ENCODE measurements at regions not wholly inside any gene's neighbourhood (a gene's known extent, or its start where the extent isn't known, plus 50 kb on each side); places are given as distances from the start of the nearest gene placed in this dataset.
A peak's percentile ranks its signal among the peaks of the same experiment; 100 is the strongest.

DNA sequence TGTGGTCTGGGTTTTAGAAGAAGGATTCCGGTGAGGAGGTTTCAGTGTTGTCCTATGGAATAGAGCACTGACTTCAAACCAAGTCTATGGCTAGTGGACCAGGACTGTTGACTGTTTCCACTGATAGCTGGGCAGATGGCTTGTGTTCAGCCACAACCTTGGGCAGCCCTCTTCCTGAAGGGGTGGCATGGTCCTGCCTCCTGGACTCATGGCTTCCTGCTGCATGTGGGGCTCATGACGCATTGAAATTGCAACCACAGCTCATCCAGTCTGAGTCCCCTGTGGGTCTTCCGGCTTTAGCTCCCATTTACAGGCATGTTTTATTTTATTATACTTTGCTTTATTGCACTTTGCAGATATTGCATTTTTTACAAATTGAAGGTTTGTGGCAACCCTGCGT is 105.0 kb downstream of the B3GNT2 start (continued):
- TF ChIP-seq WHSC1 (IDR thresholded peaks at IDR 0.05; ENCODE audit: low read length), result no peak
- TF ChIP-seq, protein P1, sequence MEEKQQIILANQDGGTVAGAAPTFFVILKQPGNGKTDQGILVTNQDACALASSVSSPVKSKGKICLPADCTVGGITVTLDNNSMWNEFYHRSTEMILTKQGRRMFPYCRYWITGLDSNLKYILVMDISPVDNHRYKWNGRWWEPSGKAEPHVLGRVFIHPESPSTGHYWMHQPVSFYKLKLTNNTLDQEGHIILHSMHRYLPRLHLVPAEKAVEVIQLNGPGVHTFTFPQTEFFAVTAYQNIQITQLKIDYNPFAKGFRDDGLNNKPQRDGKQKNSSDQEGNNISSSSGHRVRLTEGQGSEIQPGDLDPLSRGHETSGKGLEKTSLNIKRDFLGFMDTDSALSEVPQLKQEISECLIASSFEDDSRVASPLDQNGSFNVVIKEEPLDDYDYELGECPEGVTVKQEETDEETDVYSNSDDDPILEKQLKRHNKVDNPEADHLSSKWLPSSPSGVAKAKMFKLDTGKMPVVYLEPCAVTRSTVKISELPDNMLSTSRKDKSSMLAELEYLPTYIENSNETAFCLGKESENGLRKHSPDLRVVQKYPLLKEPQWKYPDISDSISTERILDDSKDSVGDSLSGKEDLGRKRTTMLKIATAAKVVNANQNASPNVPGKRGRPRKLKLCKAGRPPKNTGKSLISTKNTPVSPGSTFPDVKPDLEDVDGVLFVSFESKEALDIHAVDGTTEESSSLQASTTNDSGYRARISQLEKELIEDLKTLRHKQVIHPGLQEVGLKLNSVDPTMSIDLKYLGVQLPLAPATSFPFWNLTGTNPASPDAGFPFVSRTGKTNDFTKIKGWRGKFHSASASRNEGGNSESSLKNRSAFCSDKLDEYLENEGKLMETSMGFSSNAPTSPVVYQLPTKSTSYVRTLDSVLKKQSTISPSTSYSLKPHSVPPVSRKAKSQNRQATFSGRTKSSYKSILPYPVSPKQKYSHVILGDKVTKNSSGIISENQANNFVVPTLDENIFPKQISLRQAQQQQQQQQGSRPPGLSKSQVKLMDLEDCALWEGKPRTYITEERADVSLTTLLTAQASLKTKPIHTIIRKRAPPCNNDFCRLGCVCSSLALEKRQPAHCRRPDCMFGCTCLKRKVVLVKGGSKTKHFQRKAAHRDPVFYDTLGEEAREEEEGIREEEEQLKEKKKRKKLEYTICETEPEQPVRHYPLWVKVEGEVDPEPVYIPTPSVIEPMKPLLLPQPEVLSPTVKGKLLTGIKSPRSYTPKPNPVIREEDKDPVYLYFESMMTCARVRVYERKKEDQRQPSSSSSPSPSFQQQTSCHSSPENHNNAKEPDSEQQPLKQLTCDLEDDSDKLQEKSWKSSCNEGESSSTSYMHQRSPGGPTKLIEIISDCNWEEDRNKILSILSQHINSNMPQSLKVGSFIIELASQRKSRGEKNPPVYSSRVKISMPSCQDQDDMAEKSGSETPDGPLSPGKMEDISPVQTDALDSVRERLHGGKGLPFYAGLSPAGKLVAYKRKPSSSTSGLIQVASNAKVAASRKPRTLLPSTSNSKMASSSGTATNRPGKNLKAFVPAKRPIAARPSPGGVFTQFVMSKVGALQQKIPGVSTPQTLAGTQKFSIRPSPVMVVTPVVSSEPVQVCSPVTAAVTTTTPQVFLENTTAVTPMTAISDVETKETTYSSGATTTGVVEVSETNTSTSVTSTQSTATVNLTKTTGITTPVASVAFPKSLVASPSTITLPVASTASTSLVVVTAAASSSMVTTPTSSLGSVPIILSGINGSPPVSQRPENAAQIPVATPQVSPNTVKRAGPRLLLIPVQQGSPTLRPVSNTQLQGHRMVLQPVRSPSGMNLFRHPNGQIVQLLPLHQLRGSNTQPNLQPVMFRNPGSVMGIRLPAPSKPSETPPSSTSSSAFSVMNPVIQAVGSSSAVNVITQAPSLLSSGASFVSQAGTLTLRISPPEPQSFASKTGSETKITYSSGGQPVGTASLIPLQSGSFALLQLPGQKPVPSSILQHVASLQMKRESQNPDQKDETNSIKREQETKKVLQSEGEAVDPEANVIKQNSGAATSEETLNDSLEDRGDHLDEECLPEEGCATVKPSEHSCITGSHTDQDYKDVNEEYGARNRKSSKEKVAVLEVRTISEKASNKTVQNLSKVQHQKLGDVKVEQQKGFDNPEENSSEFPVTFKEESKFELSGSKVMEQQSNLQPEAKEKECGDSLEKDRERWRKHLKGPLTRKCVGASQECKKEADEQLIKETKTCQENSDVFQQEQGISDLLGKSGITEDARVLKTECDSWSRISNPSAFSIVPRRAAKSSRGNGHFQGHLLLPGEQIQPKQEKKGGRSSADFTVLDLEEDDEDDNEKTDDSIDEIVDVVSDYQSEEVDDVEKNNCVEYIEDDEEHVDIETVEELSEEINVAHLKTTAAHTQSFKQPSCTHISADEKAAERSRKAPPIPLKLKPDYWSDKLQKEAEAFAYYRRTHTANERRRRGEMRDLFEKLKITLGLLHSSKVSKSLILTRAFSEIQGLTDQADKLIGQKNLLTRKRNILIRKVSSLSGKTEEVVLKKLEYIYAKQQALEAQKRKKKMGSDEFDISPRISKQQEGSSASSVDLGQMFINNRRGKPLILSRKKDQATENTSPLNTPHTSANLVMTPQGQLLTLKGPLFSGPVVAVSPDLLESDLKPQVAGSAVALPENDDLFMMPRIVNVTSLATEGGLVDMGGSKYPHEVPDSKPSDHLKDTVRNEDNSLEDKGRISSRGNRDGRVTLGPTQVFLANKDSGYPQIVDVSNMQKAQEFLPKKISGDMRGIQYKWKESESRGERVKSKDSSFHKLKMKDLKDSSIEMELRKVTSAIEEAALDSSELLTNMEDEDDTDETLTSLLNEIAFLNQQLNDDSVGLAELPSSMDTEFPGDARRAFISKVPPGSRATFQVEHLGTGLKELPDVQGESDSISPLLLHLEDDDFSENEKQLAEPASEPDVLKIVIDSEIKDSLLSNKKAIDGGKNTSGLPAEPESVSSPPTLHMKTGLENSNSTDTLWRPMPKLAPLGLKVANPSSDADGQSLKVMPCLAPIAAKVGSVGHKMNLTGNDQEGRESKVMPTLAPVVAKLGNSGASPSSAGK (IDR thresholded peaks at IDR 0.05), result 0 out of 2 replicates have a peak, but pooled peaks have one; percentile 13
- no peak for TF ChIP-seq CAMTA2 (CRISPR knock-in tag; conservative IDR thresholded peaks at IDR 0.05)
- TF ChIP-seq ZBTB1 (CRISPR knock-in tag; IDR thresholded peaks at IDR 0.05; ENCODE audit: borderline replicate concordance, low read depth), result no peak
- 0 out of 2 replicates have a peak, but pooled peaks have one; percentile 21 for TF ChIP-seq ZNF165 (CRISPR knock-in tag; IDR thresholded peaks at IDR 0.05; ENCODE audit: borderline replicate concordance)
- no peak for TF ChIP-seq KLF16 (IDR thresholded peaks at IDR 0.05)
- TF ChIP-seq MECOM (CRISPR knock-in tag; IDR thresholded peaks at IDR 0.05), result no peak
- TF ChIP-seq, protein P2, sequence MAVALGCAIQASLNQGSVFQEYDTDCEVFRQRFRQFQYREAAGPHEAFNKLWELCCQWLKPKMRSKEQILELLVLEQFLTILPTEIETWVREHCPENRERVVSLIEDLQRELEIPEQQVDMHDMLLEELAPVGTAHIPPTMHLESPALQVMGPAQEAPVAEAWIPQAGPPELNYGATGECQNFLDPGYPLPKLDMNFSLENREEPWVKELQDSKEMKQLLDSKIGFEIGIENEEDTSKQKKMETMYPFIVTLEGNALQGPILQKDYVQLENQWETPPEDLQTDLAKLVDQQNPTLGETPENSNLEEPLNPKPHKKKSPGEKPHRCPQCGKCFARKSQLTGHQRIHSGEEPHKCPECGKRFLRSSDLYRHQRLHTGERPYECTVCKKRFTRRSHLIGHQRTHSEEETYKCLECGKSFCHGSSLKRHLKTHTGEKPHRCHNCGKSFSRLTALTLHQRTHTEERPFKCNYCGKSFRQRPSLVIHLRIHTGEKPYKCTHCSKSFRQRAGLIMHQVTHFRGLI (CRISPR knock-in tag; IDR thresholded peaks at IDR 0.05), result 0 out of 2 replicates have a peak, but pooled peaks have one; percentile 16
- TF ChIP-seq, protein P3, sequence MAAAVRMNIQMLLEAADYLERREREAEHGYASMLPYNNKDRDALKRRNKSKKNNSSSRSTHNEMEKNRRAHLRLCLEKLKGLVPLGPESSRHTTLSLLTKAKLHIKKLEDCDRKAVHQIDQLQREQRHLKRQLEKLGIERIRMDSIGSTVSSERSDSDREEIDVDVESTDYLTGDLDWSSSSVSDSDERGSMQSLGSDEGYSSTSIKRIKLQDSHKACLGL (CRISPR knock-in tag; IDR thresholded peaks at IDR 0.05; ENCODE audit: borderline replicate concordance, poor library complexity, severe bottlenecking), result no peak
- TF ChIP-seq ZNF764 (CRISPR knock-in tag; IDR thresholded peaks at IDR 0.05; ENCODE audit: low read depth), result no peak
- TF ChIP-seq ZNF133 (CRISPR knock-in tag; IDR thresholded peaks at IDR 0.05), result no peak
- TF ChIP-seq, protein P4, sequence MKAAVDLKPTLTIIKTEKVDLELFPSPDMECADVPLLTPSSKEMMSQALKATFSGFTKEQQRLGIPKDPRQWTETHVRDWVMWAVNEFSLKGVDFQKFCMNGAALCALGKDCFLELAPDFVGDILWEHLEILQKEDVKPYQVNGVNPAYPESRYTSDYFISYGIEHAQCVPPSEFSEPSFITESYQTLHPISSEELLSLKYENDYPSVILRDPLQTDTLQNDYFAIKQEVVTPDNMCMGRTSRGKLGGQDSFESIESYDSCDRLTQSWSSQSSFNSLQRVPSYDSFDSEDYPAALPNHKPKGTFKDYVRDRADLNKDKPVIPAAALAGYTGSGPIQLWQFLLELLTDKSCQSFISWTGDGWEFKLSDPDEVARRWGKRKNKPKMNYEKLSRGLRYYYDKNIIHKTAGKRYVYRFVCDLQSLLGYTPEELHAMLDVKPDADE (conservative IDR thresholded peaks at IDR 0.05; ENCODE audit: control insufficient read depth, low read depth, low read length), result no peak
- TF ChIP-seq CC2D1A (IDR thresholded peaks at IDR 0.05), result no peak
- no peak for TF ChIP-seq CCNT2 (IDR thresholded peaks at IDR 0.05; ENCODE audit: borderline replicate concordance, extremely low read depth, insufficient read length, low read depth, low read length)
